Naive thymus-derived CD4-positive, alpha-beta T cell (primary cell): ENCODE measurements at regions not wholly inside any gene's neighbourhood (a gene's known extent, or its start where the extent isn't known, plus 50 kb on each side); places are given as distances from the start of the nearest gene placed in this dataset.

Experiments
- ATAC-seq: fragments of 150-1000 bp; cut with Tn5 transposase; 2 replicates; pipeline ENCODE4 v1.10.0; 2021; ENCODE audit warnings: mild to moderate bottlenecking, moderate library complexity
- CTCF ChIA-PET: fragments of 350-600 bp; sonication (Branson Sonifier 250); formaldehyde crosslinking; loops from one replicate; lab custom pipeline; 2021; ENCODE audit warnings: antibody characterized with exemption; lab: Charles Lee
- POLR2A ChIA-PET: fragments of 350-600 bp; sonication (Branson Sonifier 250); formaldehyde crosslinking; loops from one replicate; lab custom pipeline; 2021; ENCODE audit warnings: antibody characterized with exemption, inconsistent platforms; lab: Charles Lee
- DNase-seq, 9 donors: peaks; one replicate each; pipeline versions ENCODE4 v3.0.0 to v3.0.0-alpha.2; 2020 to 2022; ENCODE audit warnings: mixed read lengths in 1 of 9
- H3K27ac ChIP-seq: one replicate; pipeline ENCODE4 v1.7.0; 2013; ENCODE audit warnings: mild to moderate bottlenecking, low read depth, low read length, moderate library complexity
- H3K27me3 ChIP-seq, 2 donors: one replicate each; pipeline ENCODE4 v1.7.0; 2013; ENCODE audit warnings: low read length in 2 of 2, mild to moderate bottlenecking in 2 of 2, moderate library complexity in 2 of 2; ENCODE audit not compliant: control insufficient read depth in 2 of 2, insufficient read depth in 2 of 2
- H3K36me3 ChIP-seq, 3 experiments: 1 replicate in 2 of 3; 2 replicates in 1 of 3; pipeline ENCODE4 v1.7.0; 2013; ENCODE audit warnings: low read length in 3 of 3, mild to moderate bottlenecking in 3 of 3, moderate library complexity in 1 of 3; ENCODE audit not compliant: insufficient read depth in 3 of 3, control insufficient read depth in 2 of 3
- H3K4me1 ChIP-seq, 2 donors: one replicate each; pipeline ENCODE4 v1.7.0; 2013; ENCODE audit warnings: low read length in 2 of 2, mild to moderate bottlenecking in 2 of 2, moderate library complexity in 1 of 2; ENCODE audit not compliant: control insufficient read depth in 2 of 2, insufficient read depth in 2 of 2
- H3K4me3 ChIP-seq: 2 replicates; pipeline ENCODE4 v1.7.0; 2013; ENCODE audit warnings: mild to moderate bottlenecking, low read length
- H3K9me3 ChIP-seq, 3 experiments: 1 replicate in 2 of 3; 2 replicates in 1 of 3; pipeline ENCODE4 v1.7.0; 2013; ENCODE audit warnings: low read length in 3 of 3; ENCODE audit not compliant: control insufficient read depth in 2 of 3
- H3K27ac Mint-ChIP-seq, 9 donors: one replicate each; pipeline ENCODE4 v1.8.0; 2020 to 2022; ENCODE audit warnings: mixed read lengths in 9 of 9, mild to moderate bottlenecking in 8 of 9, moderate library complexity in 5 of 9, inconsistent platforms in 2 of 9
- H3K27me3 Mint-ChIP-seq, 5 donors: one replicate each; pipeline ENCODE4 v1.8.0; 2021 to 2022; ENCODE audit warnings: mixed read lengths in 5 of 5, mild to moderate bottlenecking in 1 of 5
- H3K36me3 Mint-ChIP-seq, 5 donors: one replicate each; pipeline ENCODE4 v1.8.0; 2020 to 2022; ENCODE audit warnings: mixed read lengths in 5 of 5, mild to moderate bottlenecking in 3 of 5, inconsistent platforms in 1 of 5
- H3K4me1 Mint-ChIP-seq, 7 donors: one replicate each; pipeline ENCODE4 v1.8.0; 2020 to 2022; ENCODE audit warnings: mixed read lengths in 7 of 7, mild to moderate bottlenecking in 3 of 7, inconsistent platforms in 1 of 7
- H3K4me3 Mint-ChIP-seq, 10 donors: one replicate each; pipeline ENCODE4 v1.8.0; 2020 to 2022; ENCODE audit warnings: mild to moderate bottlenecking in 10 of 10, mixed read lengths in 10 of 10, moderate library complexity in 6 of 10, inconsistent platforms in 2 of 10
- H3K9me3 Mint-ChIP-seq, 11 donors: one replicate each; pipeline ENCODE4 v1.8.0; 2020 to 2022; ENCODE audit warnings: mixed read lengths in 11 of 11, mild to moderate bottlenecking in 4 of 11, inconsistent platforms in 1 of 11, moderate library complexity in 1 of 11
- intact Hi-C, 2 donors: fragments of 100-400 bp; cut with micrococcal nuclease; formaldehyde crosslinking; loops; one replicate each; pipeline ENCODE4 v1.15.1; 2023

- no peaks in the 10 kb centered on the region for H3K36me3 ChIP-seq
- no peaks in the 10 kb centered on the region for H3K9me3 ChIP-seq
- H3K27ac Mint-ChIP-seq = peak overlapping the region in 1 of 9 donors; percentile 1
- H3K4me3 ChIP-seq = no peak overlapping the region
- no peaks in the 10 kb centered on the region for H3K36me3 Mint-ChIP-seq
- H3K4me3 Mint-ChIP-seq = no peak overlapping the region
- H3K9me3 Mint-ChIP-seq = peaks cover 0 to 4% (median 0%) of the 10 kb centered on the region in 11 donors
- ChIA-PET POLR2A (no interaction called here), CTCF (no interaction called here)
- DNase-seq (no peak), ATAC-seq (no peak)
- no peaks in the 10 kb centered on the region for H3K4me1 ChIP-seq
- intact Hi-C loops = no loop called here
- no peaks in the 10 kb centered on the region for H3K27me3 ChIP-seq
- peaks cover 0 to 10% (median 6%) of the 10 kb centered on the region in 5 donors for H3K27me3 Mint-ChIP-seq
- H3K4me1 Mint-ChIP-seq = peaks cover 0 to 3% (median 0%) of the 10 kb centered on the region in 7 donors
- H3K27ac ChIP-seq = no peak overlapping the region
Observed at GRCh38 chr17:10249271-10250010, 51.0 kb upstream of the GAS7 start.
